ENCODE measurements at regions not wholly inside any gene's neighbourhood (a gene's known extent, or its start where the extent isn't known, plus 50 kb on each side); places are given as distances from the start of the nearest gene placed in this dataset.

- no peaks in the 10 kb centered on the region for H3K4me1 ChIP-seq
- no peak for TF ChIP-seq POLR2A (IDR thresholded peaks at IDR 0.05)
- no peak for DNase-seq
- intact Hi-C loops (cut with DNase I) = no loop called here
- no peak overlapping the region for H3K4me3 ChIP-seq (replicated peaks in 1 of 3)
- 83% methylated on average over 8 of the region's 8 CpGs for WGBS, 2 donors
- no peaks in the 10 kb centered on the region for H3K27me3 ChIP-seq
- no peak overlapping the region for H3K27ac ChIP-seq
- H3K9me3 ChIP-seq = no peaks in the 10 kb centered on the region
- H3K36me3 ChIP-seq = no peaks in the 10 kb centered on the region
These were observed 333.7 kb upstream of the SHH start for GRCh38 chr7:156145996-156146395.

DNA sequence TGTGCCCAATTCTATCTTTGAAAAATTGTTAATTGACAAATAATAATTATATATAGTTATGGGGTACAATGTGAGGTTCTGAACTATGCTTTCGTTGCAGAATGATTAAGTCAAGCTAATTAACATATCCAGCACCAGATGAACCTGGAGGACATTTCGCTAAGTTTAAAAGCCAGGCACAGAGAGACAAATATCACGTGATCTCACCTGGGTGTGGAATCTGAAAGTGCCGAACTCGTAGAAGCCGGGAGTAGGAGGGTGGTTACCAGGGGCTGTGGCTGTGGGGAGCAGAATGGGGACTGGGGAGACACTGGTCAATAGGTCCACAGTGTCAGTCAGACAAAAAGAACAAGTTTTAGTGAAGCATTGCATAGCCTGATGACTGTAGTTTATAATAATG, 332.9 kb upstream of the SHH start:
- TF ChIP-seq POLR2A (IDR thresholded peaks at IDR 0.05) = no peak
- no peak for TF ChIP-seq CTCF (IDR thresholded peaks at IDR 0.05)
- no peaks in the 10 kb centered on the region for H3K9me3 ChIP-seq
- intact Hi-C loops (cut with DNase I) = no loop called here
- H3K27ac ChIP-seq = no peak overlapping the region
- WGBS, 2 donors = 87 to 89% methylated on average over 6 of the region's 6 CpGs
- no peak overlapping the region for H3K4me3 ChIP-seq (replicated peaks in 1 of 3)
- DNase-seq = no peak
- H3K36me3 ChIP-seq = no peaks in the 10 kb centered on the region
- H3K27me3 ChIP-seq = no peaks in the 10 kb centered on the region
- no peaks in the 10 kb centered on the region for H3K4me1 ChIP-seq

DNA sequence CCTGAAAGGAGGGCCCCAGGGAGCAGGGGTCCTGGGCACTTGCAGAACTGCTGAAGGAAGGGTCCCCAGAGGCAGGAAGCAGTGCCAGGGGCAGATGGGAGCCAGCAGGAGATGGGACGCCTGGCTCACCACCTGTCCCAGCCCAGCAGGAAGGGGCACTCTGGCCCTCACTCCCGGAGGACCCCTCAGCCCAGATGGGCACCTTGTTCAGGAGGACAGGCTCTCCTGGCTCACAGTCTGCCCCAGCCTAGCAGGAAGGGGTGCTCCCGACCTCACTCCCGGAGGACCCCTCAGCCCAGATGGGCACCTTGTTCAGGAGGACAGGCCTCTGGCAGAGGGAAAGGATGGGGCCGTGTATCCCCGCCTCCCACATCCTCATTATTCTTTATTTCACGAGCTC, 331.4 kb upstream of the SHH start:
- TF ChIP-seq CTCF (IDR thresholded peaks at IDR 0.05) (no peak), POLR2A (IDR thresholded peaks at IDR 0.05) (no peak)
- no peaks in the 10 kb centered on the region for H3K36me3 ChIP-seq
- no peak for DNase-seq
- 72 to 82% methylated on average over 5 to 7 of the region's 7 CpGs for WGBS, 2 donors
- H3K27me3 ChIP-seq = no peaks in the 10 kb centered on the region
- no peaks in the 10 kb centered on the region for H3K4me1 ChIP-seq
- no peaks in the 10 kb centered on the region for H3K9me3 ChIP-seq
- no peak overlapping the region for H3K27ac ChIP-seq
- no peak overlapping the region for H3K4me3 ChIP-seq (replicated peaks in 1 of 3)
- intact Hi-C loops (cut with DNase I) = no loop called here

DNA sequence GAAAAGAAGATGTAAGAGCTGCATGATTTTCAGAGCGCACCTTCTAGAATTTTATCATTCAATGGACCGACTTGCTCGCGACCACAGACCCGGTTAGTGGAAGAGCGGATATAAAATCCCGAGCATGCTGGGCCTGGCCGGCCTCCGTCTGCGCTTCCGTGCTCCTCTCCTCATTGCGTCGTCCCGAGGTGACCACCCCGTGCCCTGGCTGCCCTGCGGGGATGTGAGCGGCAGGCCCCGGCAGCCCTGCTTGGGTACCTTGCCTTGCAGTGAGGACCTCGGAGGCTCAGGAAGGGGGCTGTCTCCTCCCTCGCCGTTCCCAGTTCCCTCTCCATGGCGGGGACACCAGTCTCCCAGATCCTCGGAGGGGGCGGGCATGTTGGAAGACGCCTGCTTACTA, 330.9 kb upstream of the SHH start:
- H3K27ac ChIP-seq = no peak overlapping the region
- no peak overlapping the region for H3K4me3 ChIP-seq (replicated peaks in 1 of 3)
- H3K9me3 ChIP-seq = no peaks in the 10 kb centered on the region
- H3K36me3 ChIP-seq = no peaks in the 10 kb centered on the region
- DNase-seq = no peak
- H3K4me1 ChIP-seq = no peaks in the 10 kb centered on the region
- TF ChIP-seq CTCF (IDR thresholded peaks at IDR 0.05) = no peak
- no peak for TF ChIP-seq POLR2A (IDR thresholded peaks at IDR 0.05)
- intact Hi-C loops (cut with DNase I) = no loop called here
- H3K27me3 ChIP-seq = no peaks in the 10 kb centered on the region
- WGBS, 2 donors = 92 to 94% methylated on average over 25 of the region's 25 CpGs

- intact Hi-C loops (cut with DNase I) = no loop called here
- Histone ChIP-seq H3K27me3 (no peaks in the 10 kb centered on the region), H3K4me1 (no peaks in the 10 kb centered on the region), H3K27ac (no peak overlapping the region), H3K36me3 (no peaks in the 10 kb centered on the region), H3K4me3 (replicated peaks in 1 of 3) (no peak overlapping the region), H3K9me3 (no peaks in the 10 kb centered on the region)
- 54 to 64% methylated on average over 7 of the region's 7 CpGs for WGBS, 2 donors
- DNase-seq = no peak
- TF ChIP-seq POLR2A (IDR thresholded peaks at IDR 0.05) (no peak), CTCF (IDR thresholded peaks at IDR 0.05) (no peak)
These were observed 329.7 kb upstream of the SHH start for GRCh38 chr7:156141941-156142340.

DNA sequence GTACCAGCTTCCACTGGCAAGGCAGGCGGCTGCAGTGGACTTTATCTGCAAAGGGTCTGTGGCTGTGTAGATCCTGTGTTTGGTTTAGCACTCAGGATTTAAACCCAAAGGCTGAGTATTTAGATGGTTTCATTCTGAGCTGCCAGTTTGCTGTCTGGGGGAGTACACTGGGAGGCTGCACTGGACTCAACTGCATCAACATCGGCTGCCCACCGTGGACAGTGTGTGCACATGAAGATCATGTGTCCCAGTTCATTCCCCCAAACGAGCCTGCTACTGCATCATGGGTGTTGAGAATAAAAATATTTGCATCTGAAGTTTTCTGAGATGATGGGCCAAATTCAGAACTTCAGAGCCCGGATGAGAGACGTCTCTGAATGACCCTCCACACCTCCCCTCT, 328.6 kb upstream of the SHH start:
- no peaks in the 10 kb centered on the region for H3K9me3 ChIP-seq
- WGBS, 2 donors = 80% methylated on average over 6 of the region's 6 CpGs
- no peaks in the 10 kb centered on the region for H3K36me3 ChIP-seq
- DNase-seq = no peak
- H3K27ac ChIP-seq = no peak overlapping the region
- TF ChIP-seq CTCF (IDR thresholded peaks at IDR 0.05) (no peak), POLR2A (IDR thresholded peaks at IDR 0.05) (no peak)
- H3K27me3 ChIP-seq = no peaks in the 10 kb centered on the region
- no peak overlapping the region for H3K4me3 ChIP-seq (replicated peaks in 1 of 3)
- intact Hi-C loops (cut with DNase I) = no loop called here
- no peaks in the 10 kb centered on the region for H3K4me1 ChIP-seq

Measured in thyroid gland (tissue), 4 donors.